Astrocyte (in vitro differentiated cells and primary cell): ENCODE measurements at regions not wholly inside any gene's neighbourhood (a gene's known extent, or its start where the extent isn't known, plus 50 kb on each side); places are given as distances from the start of the nearest gene placed in this dataset.

Experiments
- EZH2 ChIP-seq: IDR thresholded peaks from 2 replicates; pipeline ENCODE4 v1.6.1; 2012; ENCODE audit warnings: mild to moderate bottlenecking, low read length, inconsistent platforms; ENCODE audit not compliant: insufficient read depth
- TF ChIP-seq, protein P1 (sequence below): IDR thresholded peaks from 2 replicates; pipeline ENCODE4 v1.5.1; 2011; ENCODE audit warnings: low read depth, mild to moderate bottlenecking, inconsistent platforms, low read length, moderate library complexity; ENCODE audit not compliant: insufficient read depth

DNA sequence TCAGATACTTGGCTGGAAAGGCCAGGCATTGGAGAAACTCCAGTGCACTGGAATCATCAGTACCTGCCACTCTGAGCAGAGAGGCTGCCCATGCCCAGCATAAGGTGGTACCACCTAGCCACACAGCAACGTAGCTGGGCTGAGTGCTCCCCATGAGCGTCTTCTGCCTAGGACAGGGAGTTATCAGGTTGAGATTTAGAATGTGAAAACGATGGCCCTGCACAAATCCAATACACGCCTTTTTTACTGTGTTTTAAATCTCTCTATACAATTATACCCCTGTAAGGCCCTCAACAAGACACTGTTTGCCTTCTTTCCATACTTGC, 66.7 kb upstream of the PTGR2 start:
- TF ChIP-seq, protein P1, sequence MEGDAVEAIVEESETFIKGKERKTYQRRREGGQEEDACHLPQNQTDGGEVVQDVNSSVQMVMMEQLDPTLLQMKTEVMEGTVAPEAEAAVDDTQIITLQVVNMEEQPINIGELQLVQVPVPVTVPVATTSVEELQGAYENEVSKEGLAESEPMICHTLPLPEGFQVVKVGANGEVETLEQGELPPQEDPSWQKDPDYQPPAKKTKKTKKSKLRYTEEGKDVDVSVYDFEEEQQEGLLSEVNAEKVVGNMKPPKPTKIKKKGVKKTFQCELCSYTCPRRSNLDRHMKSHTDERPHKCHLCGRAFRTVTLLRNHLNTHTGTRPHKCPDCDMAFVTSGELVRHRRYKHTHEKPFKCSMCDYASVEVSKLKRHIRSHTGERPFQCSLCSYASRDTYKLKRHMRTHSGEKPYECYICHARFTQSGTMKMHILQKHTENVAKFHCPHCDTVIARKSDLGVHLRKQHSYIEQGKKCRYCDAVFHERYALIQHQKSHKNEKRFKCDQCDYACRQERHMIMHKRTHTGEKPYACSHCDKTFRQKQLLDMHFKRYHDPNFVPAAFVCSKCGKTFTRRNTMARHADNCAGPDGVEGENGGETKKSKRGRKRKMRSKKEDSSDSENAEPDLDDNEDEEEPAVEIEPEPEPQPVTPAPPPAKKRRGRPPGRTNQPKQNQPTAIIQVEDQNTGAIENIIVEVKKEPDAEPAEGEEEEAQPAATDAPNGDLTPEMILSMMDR = no peak
- TF ChIP-seq EZH2 = no peak
